ENCODE measurements at regions not wholly inside any gene's neighbourhood (a gene's known extent, or its start where the extent isn't known, plus 50 kb on each side); places are given as distances from the start of the nearest gene placed in this dataset.

DNA sequence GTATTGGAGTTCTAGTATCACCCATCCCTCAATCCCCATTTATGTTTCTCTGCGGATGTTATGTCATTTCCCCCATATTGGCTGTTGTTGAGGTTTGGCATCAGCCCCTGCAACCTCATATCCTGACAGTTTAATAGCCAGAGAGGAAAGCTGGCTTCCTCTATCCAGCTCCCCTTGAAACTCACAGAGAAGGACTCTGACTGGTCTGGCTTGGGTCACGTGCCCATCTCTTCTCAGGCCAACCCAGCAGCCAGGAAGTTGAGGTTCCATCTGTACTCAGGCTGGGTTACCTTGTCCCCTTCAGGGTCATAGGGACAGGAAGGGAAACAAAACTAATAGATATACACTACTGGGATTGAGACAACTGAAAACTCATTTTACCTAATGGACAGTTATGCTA lies 148.0 kb upstream of the SLC14A2 start:
- no peak for DNase-seq
- CTCF ChIA-PET = interaction anchor here (0.8 kb wide), 1 partner anchor 82 kb away, joined by 3 read pairs; no protein-coding TSS in a partner anchor

DNA sequence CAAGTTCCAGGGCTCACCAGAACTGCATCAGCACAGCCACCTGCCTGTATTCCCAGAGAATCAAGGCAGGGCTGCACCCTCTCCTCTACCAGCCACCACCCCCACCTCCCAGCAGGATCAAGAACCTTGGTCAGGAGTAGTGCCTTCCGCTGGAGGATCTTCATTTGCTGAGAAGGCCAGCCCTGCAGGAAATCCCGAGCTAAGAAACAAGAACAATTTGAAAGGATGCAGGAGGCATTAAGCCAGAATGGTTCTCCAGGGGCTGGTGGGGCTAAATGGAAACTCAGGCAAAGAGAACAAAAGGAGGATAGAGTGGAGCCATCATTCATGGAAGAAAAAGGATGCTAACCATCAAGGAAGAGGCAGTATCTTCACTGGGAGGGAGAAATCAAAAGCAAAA lies 147.3 kb upstream of the SLC14A2 start:
- DNase-seq = no peak
- no peak overlapping the region for H3K4me3 ChIP-seq (ENCODE audit: low read depth in 2 of 2, low read length in 1 of 2)
- TF ChIP-seq, protein P1, sequence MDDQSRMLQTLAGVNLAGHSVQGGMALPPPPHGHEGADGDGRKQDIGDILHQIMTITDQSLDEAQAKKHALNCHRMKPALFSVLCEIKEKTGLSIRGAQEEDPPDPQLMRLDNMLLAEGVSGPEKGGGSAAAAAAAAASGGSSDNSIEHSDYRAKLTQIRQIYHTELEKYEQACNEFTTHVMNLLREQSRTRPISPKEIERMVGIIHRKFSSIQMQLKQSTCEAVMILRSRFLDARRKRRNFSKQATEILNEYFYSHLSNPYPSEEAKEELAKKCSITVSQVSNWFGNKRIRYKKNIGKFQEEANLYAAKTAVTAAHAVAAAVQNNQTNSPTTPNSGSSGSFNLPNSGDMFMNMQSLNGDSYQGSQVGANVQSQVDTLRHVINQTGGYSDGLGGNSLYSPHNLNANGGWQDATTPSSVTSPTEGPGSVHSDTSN (IDR thresholded peaks at IDR 0.05) = no peak
- TF ChIP-seq MEF2A (IDR thresholded peaks at IDR 0.05; ENCODE audit: borderline replicate concordance, low read depth) (no peak), POLR2AphosphoS5 (IDR thresholded peaks at IDR 0.05; ENCODE audit: low read depth, low read length) (no peak), NFIC (IDR thresholded peaks at IDR 0.05; ENCODE audit: borderline replicate concordance) (no peak), TCF12 (IDR thresholded peaks at IDR 0.05) (no peak), TEAD4 (IDR thresholded peaks at IDR 0.05; ENCODE audit: borderline replicate concordance, insufficient read depth) (no peak), EZH2phosphoT487 (IDR thresholded peaks at IDR 0.05; ENCODE audit: borderline replicate concordance, low read depth) (no peak), CHD2 (IDR thresholded peaks at IDR 0.05; ENCODE audit: low read length, partially characterized antibody) (no peak), GATA2 (CRISPR knock-in tag; IDR thresholded peaks at IDR 0.05) (no peak), JUND (IDR thresholded peaks at IDR 0.05) (no peak), ELF1 (IDR thresholded peaks at IDR 0.05) (no peak)
- TF ChIP-seq, protein P2, sequence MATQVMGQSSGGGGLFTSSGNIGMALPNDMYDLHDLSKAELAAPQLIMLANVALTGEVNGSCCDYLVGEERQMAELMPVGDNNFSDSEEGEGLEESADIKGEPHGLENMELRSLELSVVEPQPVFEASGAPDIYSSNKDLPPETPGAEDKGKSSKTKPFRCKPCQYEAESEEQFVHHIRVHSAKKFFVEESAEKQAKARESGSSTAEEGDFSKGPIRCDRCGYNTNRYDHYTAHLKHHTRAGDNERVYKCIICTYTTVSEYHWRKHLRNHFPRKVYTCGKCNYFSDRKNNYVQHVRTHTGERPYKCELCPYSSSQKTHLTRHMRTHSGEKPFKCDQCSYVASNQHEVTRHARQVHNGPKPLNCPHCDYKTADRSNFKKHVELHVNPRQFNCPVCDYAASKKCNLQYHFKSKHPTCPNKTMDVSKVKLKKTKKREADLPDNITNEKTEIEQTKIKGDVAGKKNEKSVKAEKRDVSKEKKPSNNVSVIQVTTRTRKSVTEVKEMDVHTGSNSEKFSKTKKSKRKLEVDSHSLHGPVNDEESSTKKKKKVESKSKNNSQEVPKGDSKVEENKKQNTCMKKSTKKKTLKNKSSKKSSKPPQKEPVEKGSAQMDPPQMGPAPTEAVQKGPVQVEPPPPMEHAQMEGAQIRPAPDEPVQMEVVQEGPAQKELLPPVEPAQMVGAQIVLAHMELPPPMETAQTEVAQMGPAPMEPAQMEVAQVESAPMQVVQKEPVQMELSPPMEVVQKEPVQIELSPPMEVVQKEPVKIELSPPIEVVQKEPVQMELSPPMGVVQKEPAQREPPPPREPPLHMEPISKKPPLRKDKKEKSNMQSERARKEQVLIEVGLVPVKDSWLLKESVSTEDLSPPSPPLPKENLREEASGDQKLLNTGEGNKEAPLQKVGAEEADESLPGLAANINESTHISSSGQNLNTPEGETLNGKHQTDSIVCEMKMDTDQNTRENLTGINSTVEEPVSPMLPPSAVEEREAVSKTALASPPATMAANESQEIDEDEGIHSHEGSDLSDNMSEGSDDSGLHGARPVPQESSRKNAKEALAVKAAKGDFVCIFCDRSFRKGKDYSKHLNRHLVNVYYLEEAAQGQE (IDR thresholded peaks at IDR 0.05; ENCODE audit: low read depth, low read length) = no peak
- TF ChIP-seq, protein P3, sequence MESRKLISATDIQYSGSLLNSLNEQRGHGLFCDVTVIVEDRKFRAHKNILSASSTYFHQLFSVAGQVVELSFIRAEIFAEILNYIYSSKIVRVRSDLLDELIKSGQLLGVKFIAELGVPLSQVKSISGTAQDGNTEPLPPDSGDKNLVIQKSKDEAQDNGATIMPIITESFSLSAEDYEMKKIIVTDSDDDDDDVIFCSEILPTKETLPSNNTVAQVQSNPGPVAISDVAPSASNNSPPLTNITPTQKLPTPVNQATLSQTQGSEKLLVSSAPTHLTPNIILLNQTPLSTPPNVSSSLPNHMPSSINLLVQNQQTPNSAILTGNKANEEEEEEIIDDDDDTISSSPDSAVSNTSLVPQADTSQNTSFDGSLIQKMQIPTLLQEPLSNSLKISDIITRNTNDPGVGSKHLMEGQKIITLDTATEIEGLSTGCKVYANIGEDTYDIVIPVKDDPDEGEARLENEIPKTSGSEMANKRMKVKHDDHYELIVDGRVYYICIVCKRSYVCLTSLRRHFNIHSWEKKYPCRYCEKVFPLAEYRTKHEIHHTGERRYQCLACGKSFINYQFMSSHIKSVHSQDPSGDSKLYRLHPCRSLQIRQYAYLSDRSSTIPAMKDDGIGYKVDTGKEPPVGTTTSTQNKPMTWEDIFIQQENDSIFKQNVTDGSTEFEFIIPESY (IDR thresholded peaks at IDR 0.05; ENCODE audit: borderline replicate concordance, low read depth) = no peak
- TF ChIP-seq, protein P4, sequence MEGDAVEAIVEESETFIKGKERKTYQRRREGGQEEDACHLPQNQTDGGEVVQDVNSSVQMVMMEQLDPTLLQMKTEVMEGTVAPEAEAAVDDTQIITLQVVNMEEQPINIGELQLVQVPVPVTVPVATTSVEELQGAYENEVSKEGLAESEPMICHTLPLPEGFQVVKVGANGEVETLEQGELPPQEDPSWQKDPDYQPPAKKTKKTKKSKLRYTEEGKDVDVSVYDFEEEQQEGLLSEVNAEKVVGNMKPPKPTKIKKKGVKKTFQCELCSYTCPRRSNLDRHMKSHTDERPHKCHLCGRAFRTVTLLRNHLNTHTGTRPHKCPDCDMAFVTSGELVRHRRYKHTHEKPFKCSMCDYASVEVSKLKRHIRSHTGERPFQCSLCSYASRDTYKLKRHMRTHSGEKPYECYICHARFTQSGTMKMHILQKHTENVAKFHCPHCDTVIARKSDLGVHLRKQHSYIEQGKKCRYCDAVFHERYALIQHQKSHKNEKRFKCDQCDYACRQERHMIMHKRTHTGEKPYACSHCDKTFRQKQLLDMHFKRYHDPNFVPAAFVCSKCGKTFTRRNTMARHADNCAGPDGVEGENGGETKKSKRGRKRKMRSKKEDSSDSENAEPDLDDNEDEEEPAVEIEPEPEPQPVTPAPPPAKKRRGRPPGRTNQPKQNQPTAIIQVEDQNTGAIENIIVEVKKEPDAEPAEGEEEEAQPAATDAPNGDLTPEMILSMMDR (IDR thresholded peaks at IDR 0.05) = no peak
- TF ChIP-seq, protein P5, sequence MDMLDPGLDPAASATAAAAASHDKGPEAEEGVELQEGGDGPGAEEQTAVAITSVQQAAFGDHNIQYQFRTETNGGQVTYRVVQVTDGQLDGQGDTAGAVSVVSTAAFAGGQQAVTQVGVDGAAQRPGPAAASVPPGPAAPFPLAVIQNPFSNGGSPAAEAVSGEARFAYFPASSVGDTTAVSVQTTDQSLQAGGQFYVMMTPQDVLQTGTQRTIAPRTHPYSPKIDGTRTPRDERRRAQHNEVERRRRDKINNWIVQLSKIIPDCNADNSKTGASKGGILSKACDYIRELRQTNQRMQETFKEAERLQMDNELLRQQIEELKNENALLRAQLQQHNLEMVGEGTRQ (IDR thresholded peaks at IDR 0.05; ENCODE audit: borderline replicate concordance, low read depth, low read length) = no peak
- no peaks in the 10 kb centered on the region for H4K20me1 ChIP-seq (ENCODE audit: insufficient read depth)
- peaks cover 9% of the 10 kb centered on the region; the same call in 1 of the 2 replicates for H3K27me3 ChIP-seq (ENCODE audit: insufficient read depth)
- H3K4me1 ChIP-seq (ENCODE audit: control insufficient read depth in 1 of 2, insufficient read depth in 2 of 2, low read depth in 1 of 2, low read length in 1 of 2) = peaks cover 0 to 24% of the 10 kb centered on the region in 2 experiments; a peak in 2 of 4 replicates
- H2AFZ ChIP-seq (ENCODE audit: low read depth) = no peak overlapping the region
- no peaks in the 10 kb centered on the region for H3K36me3 ChIP-seq (replicated peaks in 1 of 2; ENCODE audit: control insufficient read depth in 1 of 2, insufficient read depth in 2 of 2, low read length in 1 of 2)
- no peaks in the 10 kb centered on the region for H3K9me3 ChIP-seq
- WGBS (ENCODE audit: low lambda C conversion rate) = 62% methylated on average over 2 of the region's 2 CpGs
- H3K9ac ChIP-seq = no peak overlapping the region
- H3K79me2 ChIP-seq (ENCODE audit: insufficient read depth) = no peaks in the 10 kb centered on the region
- H3K4me2 ChIP-seq = no peak overlapping the region
- H3K27ac ChIP-seq (ENCODE audit: low read depth in 2 of 2, low read length in 1 of 2) = no peak overlapping the region
- no peaks in the 10 kb centered on the region for H3F3A ChIP-seq (replicated peaks; ENCODE audit: insufficient read depth)
- CTCF ChIA-PET = no interaction called here
- POLR2A ChIA-PET = no interaction called here
- H3K9me2 ChIP-seq = no peaks in the 10 kb centered on the region

More for the DNA sequence above, 148.0 kb upstream of the SLC14A2 start:
- H3K79me2 ChIP-seq (ENCODE audit: insufficient read depth) = no peaks in the 10 kb centered on the region
- POLR2A ChIA-PET = no interaction called here
- no peaks in the 10 kb centered on the region for H3F3A ChIP-seq (replicated peaks; ENCODE audit: insufficient read depth)
- H3K9me2 ChIP-seq = no peaks in the 10 kb centered on the region
- no peak overlapping the region for H3K4me3 ChIP-seq (ENCODE audit: low read depth in 2 of 2, low read length in 1 of 2)
- no peak overlapping the region for H3K4me2 ChIP-seq
- H4K20me1 ChIP-seq (ENCODE audit: insufficient read depth) = no peaks in the 10 kb centered on the region
- H3K36me3 ChIP-seq (replicated peaks in 1 of 2; ENCODE audit: control insufficient read depth in 1 of 2, insufficient read depth in 2 of 2, low read length in 1 of 2) = no peaks in the 10 kb centered on the region
- 35% methylated on average over 2 of the region's 2 CpGs for WGBS (ENCODE audit: low lambda C conversion rate)
- no peak overlapping the region for H3K27ac ChIP-seq (ENCODE audit: low read depth in 2 of 2, low read length in 1 of 2)
- H3K27me3 ChIP-seq (ENCODE audit: insufficient read depth) = peaks cover 9% of the 10 kb centered on the region; the same call in 1 of the 2 replicates
- no peaks in the 10 kb centered on the region for H3K9me3 ChIP-seq
- H3K4me1 ChIP-seq (ENCODE audit: control insufficient read depth in 1 of 2, insufficient read depth in 2 of 2, low read depth in 1 of 2, low read length in 1 of 2) = peaks cover 0 to 24% of the 10 kb centered on the region in 2 experiments; a peak in 2 of 4 replicates
- TF ChIP-seq, protein P6, sequence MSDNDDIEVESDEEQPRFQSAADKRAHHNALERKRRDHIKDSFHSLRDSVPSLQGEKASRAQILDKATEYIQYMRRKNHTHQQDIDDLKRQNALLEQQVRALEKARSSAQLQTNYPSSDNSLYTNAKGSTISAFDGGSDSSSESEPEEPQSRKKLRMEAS (IDR thresholded peaks at IDR 0.05; ENCODE audit: low read depth) = no peak
- TF ChIP-seq, protein P7, sequence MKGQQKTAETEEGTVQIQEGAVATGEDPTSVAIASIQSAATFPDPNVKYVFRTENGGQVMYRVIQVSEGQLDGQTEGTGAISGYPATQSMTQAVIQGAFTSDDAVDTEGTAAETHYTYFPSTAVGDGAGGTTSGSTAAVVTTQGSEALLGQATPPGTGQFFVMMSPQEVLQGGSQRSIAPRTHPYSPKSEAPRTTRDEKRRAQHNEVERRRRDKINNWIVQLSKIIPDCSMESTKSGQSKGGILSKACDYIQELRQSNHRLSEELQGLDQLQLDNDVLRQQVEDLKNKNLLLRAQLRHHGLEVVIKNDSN (IDR thresholded peaks at IDR 0.05; ENCODE audit: borderline replicate concordance, low read depth) = peak; percentile 13; the same call in 1 of the 2 replicates
- no peak for TF ChIP-seq ELF1 (IDR thresholded peaks at IDR 0.05)
- no peak overlapping the region for H3K9ac ChIP-seq
- H2AFZ ChIP-seq (ENCODE audit: low read depth) = no peak overlapping the region

All from SK-N-SH (cell line).